IMR-90 (cell line): ENCODE measurements at regions not wholly inside any gene's neighbourhood (a gene's known extent, or its start where the extent isn't known, plus 50 kb on each side); places are given as distances from the start of the nearest gene placed in this dataset.

Source experiments
- ATAC-seq: fragments of 200-7000 bp; cut with Tn5 transposase; 2 replicates; pipeline ENCODE4 v1.9.1; 2020; ENCODE audit warnings: low read depth, mild to moderate bottlenecking, moderate library complexity
- BruUV-seq: library from RNA; stranded (reverse); fragments of 400-500 nt; replicated peaks from 2 replicates; lab custom pipeline; 2021; lab: Mats Ljungman, UMichigan
- CTCF ChIA-PET: fragments of 300-600 bp; formaldehyde crosslinking; extraction: SDS; loops from one replicate; lab custom pipeline; 2021; ENCODE audit warnings: antibody characterized with exemption; lab: Yijun Ruan, JAX
- POLR2A ChIA-PET: fragments of 300-600 bp; sonication (Branson Sonifier 250); formaldehyde crosslinking; loops from one replicate; lab custom pipeline; 2022; ENCODE audit warnings: antibody characterized with exemption; ENCODE audit not compliant: unreplicated experiment; lab: Charles Lee
- DNase-seq: peaks from one replicate; pipeline ENCODE4 v3.0.0; 2013
- H2AFZ ChIP-seq: replicated peaks from 2 replicates; pipeline ENCODE3; 2013; ENCODE audit warnings: low read length, mild to moderate bottlenecking; ENCODE audit not compliant: poor library complexity
- H2AK5ac ChIP-seq: 2 replicates; pipeline ENCODE4 v1.6.1; 2013; ENCODE audit warnings: low read depth, low read length, inconsistent platforms
- H2AK9ac ChIP-seq: replicated peaks from 2 replicates; pipeline ENCODE3; 2013; ENCODE audit warnings: mild to moderate bottlenecking, low read depth, low read length, moderate library complexity; ENCODE audit not compliant: poor library complexity
- H2BK120ac ChIP-seq: 2 replicates; pipeline ENCODE4 v1.6.1; 2013; ENCODE audit warnings: low read depth, low read length, inconsistent platforms
- H2BK15ac ChIP-seq: 3 replicates; pipeline ENCODE4 v1.6.1; 2013; ENCODE audit warnings: low read depth, low read length, inconsistent platforms
- H2BK20ac ChIP-seq: 2 replicates; pipeline ENCODE4 v1.6.1; 2013; ENCODE audit warnings: low read depth, mild to moderate bottlenecking, inconsistent platforms, low read length, moderate library complexity
- H2BK5ac ChIP-seq: 2 replicates; pipeline ENCODE4 v1.6.1; 2013; ENCODE audit warnings: mild to moderate bottlenecking, low read depth, low read length, inconsistent platforms; ENCODE audit not compliant: poor library complexity, severe bottlenecking
- H3K14ac ChIP-seq: replicated peaks from 2 replicates; pipeline ENCODE4 v1.6.1; 2013; ENCODE audit warnings: low read depth, low read length, inconsistent platforms
- H3K18ac ChIP-seq: 2 replicates; pipeline ENCODE4 v1.6.1; 2013; ENCODE audit warnings: low read depth, low read length, control low read depth
- H3K23ac ChIP-seq: 2 replicates; pipeline ENCODE4 v1.6.1; 2013; ENCODE audit warnings: low read depth, low read length, inconsistent platforms
- H3K27ac ChIP-seq: 2 replicates; pipeline ENCODE4 v1.5.1; 2013; ENCODE audit warnings: mild to moderate bottlenecking, control low read depth, low read length; ENCODE audit not compliant: insufficient read depth
- H3K27me3 ChIP-seq: 2 replicates; pipeline ENCODE4 v1.6.1; 2013; ENCODE audit warnings: low read length; ENCODE audit not compliant: control insufficient read depth, insufficient read depth
- H3K36me3 ChIP-seq: 2 replicates; pipeline ENCODE4 v1.6.1; 2013; ENCODE audit warnings: low read length, mixed read lengths; ENCODE audit not compliant: control insufficient read depth, insufficient read depth
- H3K4ac ChIP-seq: 2 replicates; pipeline ENCODE4 v1.6.1; 2013; ENCODE audit warnings: low read depth, low read length, inconsistent platforms
- H3K4me1 ChIP-seq: 2 replicates; pipeline ENCODE4 v1.6.1; 2013; ENCODE audit warnings: low read length, mixed read lengths; ENCODE audit not compliant: control insufficient read depth, insufficient read depth
- H3K4me2 ChIP-seq: 2 replicates; pipeline ENCODE4 v1.6.1; 2013; ENCODE audit warnings: low read depth, mild to moderate bottlenecking, control low read depth, low read length, moderate library complexity
- H3K4me3 ChIP-seq: 2 replicates; pipeline ENCODE4 v1.5.1; 2013; ENCODE audit warnings: low read depth, mild to moderate bottlenecking, control low read depth, low read length, moderate library complexity; ENCODE audit not compliant: insufficient read depth
- H3K56ac ChIP-seq: 2 replicates; pipeline ENCODE4 v1.6.1; 2013; ENCODE audit warnings: low read length, inconsistent platforms; ENCODE audit not compliant: insufficient read depth; ENCODE audit errors: extremely low read depth
- H3K79me1 ChIP-seq, 2 experiments: 2 replicates each; pipeline ENCODE4 v1.6.1; 2013; ENCODE audit warnings: low read length in 2 of 2, inconsistent platforms in 1 of 2, low read depth in 1 of 2
- H3K9ac ChIP-seq: 2 replicates; pipeline ENCODE4 v1.6.1; 2013; ENCODE audit warnings: low read depth, low read length, control low read depth
- H3K9me1 ChIP-seq: 2 replicates; pipeline ENCODE4 v1.6.1; 2013; ENCODE audit warnings: low read length, inconsistent platforms; ENCODE audit not compliant: insufficient read depth
- H3K9me3 ChIP-seq: 2 replicates; pipeline ENCODE4 v1.6.1; 2013; ENCODE audit warnings: low read length; ENCODE audit not compliant: control insufficient read depth, insufficient read depth
- H4K20me1 ChIP-seq: 2 replicates; pipeline ENCODE4 v1.6.1; 2013; ENCODE audit warnings: low read length, inconsistent platforms; ENCODE audit not compliant: insufficient read depth
- H4K5ac ChIP-seq: 2 replicates; pipeline ENCODE4 v1.6.1; 2013; ENCODE audit warnings: mild to moderate bottlenecking, low read depth, low read length, control low read depth
- H4K8ac ChIP-seq, 2 experiments: 2 replicates each; pipeline ENCODE4 v1.6.1; 2013; ENCODE audit warnings: low read depth in 2 of 2, low read length in 2 of 2, control low read depth in 1 of 2, inconsistent platforms in 1 of 2
- H4K91ac ChIP-seq: 2 replicates; pipeline ENCODE4 v1.6.1; 2013; ENCODE audit warnings: low read depth, low read length, inconsistent platforms; ENCODE audit not compliant: insufficient read depth
- BHLHE40 ChIP-seq: fragments of 150-350 bp; IDR thresholded peaks from 2 replicates; pipeline ENCODE4 v1.6.1; 2016; ENCODE audit warnings: mild to moderate bottlenecking, low read depth, low read length
- CEBPB ChIP-seq: IDR thresholded peaks from 2 replicates; pipeline ENCODE4 v1.6.1; 2012; ENCODE audit warnings: low read depth, low read length, improper control_type of control experiment
- CHD1 ChIP-seq: IDR thresholded peaks from 2 replicates; pipeline ENCODE4 v1.6.1; 2012; ENCODE audit warnings: low read depth, low read length, improper control_type of control experiment
- MAZ ChIP-seq: IDR thresholded peaks from 2 replicates; pipeline ENCODE4 v1.6.1; 2012; ENCODE audit warnings: low read depth, mild to moderate bottlenecking, low read length, improper control_type of control experiment, moderate library complexity, borderline replicate concordance
- NFE2L2 ChIP-seq: fragments of 150-350 bp; IDR thresholded peaks from 2 replicates; pipeline ENCODE4 v1.6.1; 2016; ENCODE audit warnings: low read depth, mild to moderate bottlenecking, low read length
- POLR2A ChIP-seq: IDR thresholded peaks from 2 replicates; pipeline ENCODE4 v1.6.1; 2012; ENCODE audit warnings: mild to moderate bottlenecking, low read depth, low read length
- RAD21 ChIP-seq: IDR thresholded peaks from 2 replicates; pipeline ENCODE4 v1.6.1; 2012; ENCODE audit warnings: low read length, improper control_type of control experiment
- SMC3 ChIP-seq: fragments of 150-350 bp; IDR thresholded peaks from 2 replicates; pipeline ENCODE4 v1.6.1; 2016; ENCODE audit warnings: low read depth, mild to moderate bottlenecking, antibody characterized with exemption, low read length, moderate library complexity
- WGBS, 2 experiments: methylation state at CpG; one replicate each; pipeline versions ENCODE4 v1.1.5 to v1.1.7; 2013; ENCODE audit warnings: missing lambda C conversion rate in 2 of 2; ENCODE audit not compliant: insufficient read length in 1 of 2; ENCODE audit errors: extremely low coverage in 2 of 2; 5-methylcytosine and 5-hydroxymethylcytosine counted together
- dilution Hi-C: fragments of 300-500 bp; cut with HindIII; formaldehyde crosslinking; loops from one replicate; pipeline ENCODE4 v1.14.3; 2018; ENCODE audit warnings: low sequenced_read_pairs; ENCODE audit not compliant: unreplicated experiment
- in situ Hi-C: fragments of 300-500 bp; cut with MboI; formaldehyde crosslinking; loops from 3 replicates; pipeline ENCODE4 v1.14.3; 2019; ENCODE audit warnings: low sequenced_read_pairs, inconsistent platforms, mixed read lengths
- intact Hi-C: fragments of 100-400 bp; cut with micrococcal nuclease; formaldehyde crosslinking; loops from 2 replicates; pipeline ENCODE4 v1.10.0; 2022
- TF ChIP-seq, protein P1 (sequence below): fragments of 150-350 bp; IDR thresholded peaks from 2 replicates; pipeline ENCODE4 v1.6.1; 2017; ENCODE audit warnings: mild to moderate bottlenecking, antibody characterized with exemption, low read length, low read depth
- TF ChIP-seq, protein P2 (sequence below): conservative IDR thresholded peaks from 2 replicates; pipeline ENCODE4 v1.5.1; 2012; ENCODE audit warnings: mild to moderate bottlenecking, low read depth, low read length, improper control_type of control experiment

DNA sequence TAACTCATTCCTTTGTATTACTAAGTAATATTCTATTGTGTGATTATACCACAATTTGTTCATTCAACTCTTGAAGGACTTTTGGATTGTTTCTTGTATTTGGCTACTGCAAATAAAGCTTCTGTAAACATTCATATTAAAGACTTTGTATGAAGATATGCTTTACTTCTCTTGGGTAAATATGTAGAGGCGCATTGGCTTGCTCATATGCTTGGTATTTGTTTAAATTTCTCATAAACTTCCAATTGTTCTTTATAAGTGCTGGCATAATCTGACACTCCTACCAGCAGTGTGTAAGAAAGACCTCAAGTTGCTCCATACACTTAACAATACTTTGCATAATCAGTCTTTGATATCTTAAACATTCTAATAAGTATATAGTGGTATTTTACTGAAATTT is 792.8 kb upstream of the LRRTM1 start:
- DNase-seq, result no peak
- no peak overlapping the region for H2BK5ac ChIP-seq
- TF ChIP-seq BHLHE40, result no peak
- no peak for TF ChIP-seq CHD1
- TF ChIP-seq, protein P1, sequence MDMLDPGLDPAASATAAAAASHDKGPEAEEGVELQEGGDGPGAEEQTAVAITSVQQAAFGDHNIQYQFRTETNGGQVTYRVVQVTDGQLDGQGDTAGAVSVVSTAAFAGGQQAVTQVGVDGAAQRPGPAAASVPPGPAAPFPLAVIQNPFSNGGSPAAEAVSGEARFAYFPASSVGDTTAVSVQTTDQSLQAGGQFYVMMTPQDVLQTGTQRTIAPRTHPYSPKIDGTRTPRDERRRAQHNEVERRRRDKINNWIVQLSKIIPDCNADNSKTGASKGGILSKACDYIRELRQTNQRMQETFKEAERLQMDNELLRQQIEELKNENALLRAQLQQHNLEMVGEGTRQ, result no peak
- TF ChIP-seq, protein P2, sequence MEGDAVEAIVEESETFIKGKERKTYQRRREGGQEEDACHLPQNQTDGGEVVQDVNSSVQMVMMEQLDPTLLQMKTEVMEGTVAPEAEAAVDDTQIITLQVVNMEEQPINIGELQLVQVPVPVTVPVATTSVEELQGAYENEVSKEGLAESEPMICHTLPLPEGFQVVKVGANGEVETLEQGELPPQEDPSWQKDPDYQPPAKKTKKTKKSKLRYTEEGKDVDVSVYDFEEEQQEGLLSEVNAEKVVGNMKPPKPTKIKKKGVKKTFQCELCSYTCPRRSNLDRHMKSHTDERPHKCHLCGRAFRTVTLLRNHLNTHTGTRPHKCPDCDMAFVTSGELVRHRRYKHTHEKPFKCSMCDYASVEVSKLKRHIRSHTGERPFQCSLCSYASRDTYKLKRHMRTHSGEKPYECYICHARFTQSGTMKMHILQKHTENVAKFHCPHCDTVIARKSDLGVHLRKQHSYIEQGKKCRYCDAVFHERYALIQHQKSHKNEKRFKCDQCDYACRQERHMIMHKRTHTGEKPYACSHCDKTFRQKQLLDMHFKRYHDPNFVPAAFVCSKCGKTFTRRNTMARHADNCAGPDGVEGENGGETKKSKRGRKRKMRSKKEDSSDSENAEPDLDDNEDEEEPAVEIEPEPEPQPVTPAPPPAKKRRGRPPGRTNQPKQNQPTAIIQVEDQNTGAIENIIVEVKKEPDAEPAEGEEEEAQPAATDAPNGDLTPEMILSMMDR, result no peak
- no peak for TF ChIP-seq NFE2L2
- no peak for TF ChIP-seq MAZ
- TF ChIP-seq SMC3, result no peak
- no peak for TF ChIP-seq RAD21
- TF ChIP-seq CEBPB, result no peak
- TF ChIP-seq POLR2A, result no peak
- H4K8ac ChIP-seq, result no peak overlapping the region
- dilution Hi-C loops, result no loop called here
- CTCF ChIA-PET, result no interaction called here
- H3K27me3 ChIP-seq, result no peaks in the 10 kb centered on the region
- H3K27ac ChIP-seq, result no peak overlapping the region
- H3K9me3 ChIP-seq, result peaks cover 3% of the 10 kb centered on the region; the same call in 1 of the 2 replicates
- intact Hi-C loops, result no loop called here
- no peak overlapping the region for H3K4me2 ChIP-seq
- no peaks in the 10 kb centered on the region for H3K79me1 ChIP-seq
- H3K9me1 ChIP-seq, result no peaks in the 10 kb centered on the region
- H3K4me3 ChIP-seq, result no peak overlapping the region
- BruUV-seq, result no TSS peak
- no peak overlapping the region for H2BK20ac ChIP-seq
- H3K23ac ChIP-seq, result no peak overlapping the region
- H3K56ac ChIP-seq, result no peak overlapping the region
- H3K4me1 ChIP-seq, result no peaks in the 10 kb centered on the region
- no peak overlapping the region for H2AFZ ChIP-seq
- no peak overlapping the region for H2BK15ac ChIP-seq
- H2BK120ac ChIP-seq, result no peak overlapping the region
- H4K20me1 ChIP-seq, result no peaks in the 10 kb centered on the region
- H4K5ac ChIP-seq, result no peak overlapping the region
- in situ Hi-C loops, result no loop called here
- POLR2A ChIA-PET, result no interaction called here
- no peak for ATAC-seq
- H3K18ac ChIP-seq, result no peak overlapping the region
- no peak overlapping the region for H3K4ac ChIP-seq
- H3K36me3 ChIP-seq, result no peaks in the 10 kb centered on the region
- H3K14ac ChIP-seq, result no peak overlapping the region
- H2AK5ac ChIP-seq, result no peak overlapping the region
- no peak overlapping the region for H2AK9ac ChIP-seq
- H4K91ac ChIP-seq, result no peak overlapping the region
- no CpG with 5 or more reads among the region's 1 CpG for WGBS, 2 experiments
- no peak overlapping the region for H3K9ac ChIP-seq
